ENCODE measurements at regions not wholly inside any gene's neighbourhood (a gene's known extent, or its start where the extent isn't known, plus 50 kb on each side); places are given as distances from the start of the nearest gene placed in this dataset.

GRCh38 chr5:164420161-164420560 lies 914.7 kb downstream of the MAT2B start:
- TF ChIP-seq CTCF (IDR thresholded peaks at IDR 0.05; ENCODE audit: poor library complexity), result no peak
- TF ChIP-seq EZH2 (IDR thresholded peaks at IDR 0.05; ENCODE audit: borderline replicate concordance), result no peak

Data from hepatocyte (in vitro differentiated cells).